ENCODE measurements at regions not wholly inside any gene's neighbourhood (a gene's known extent, or its start where the extent isn't known, plus 50 kb on each side); places are given as distances from the start of the nearest gene placed in this dataset.

DNA sequence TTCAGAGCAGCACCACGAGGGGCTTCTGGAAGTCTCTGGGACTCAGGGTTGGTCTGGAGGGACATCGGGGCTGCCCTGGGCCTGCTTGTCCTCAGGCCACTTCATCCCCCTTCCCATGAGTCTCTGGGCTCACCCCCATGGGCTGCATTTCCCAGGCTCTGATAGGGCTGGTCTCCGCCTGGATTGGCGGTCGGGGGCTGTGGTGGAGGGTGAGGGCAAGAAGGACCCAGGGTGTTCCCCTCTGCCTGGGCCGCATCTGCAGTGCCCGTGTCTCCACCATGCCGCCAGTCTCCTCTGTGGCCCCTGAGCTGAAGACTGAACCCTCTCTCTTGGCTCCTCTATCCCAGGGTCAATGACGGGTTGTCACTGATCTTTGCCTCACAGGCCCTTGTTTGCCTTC is 242.1 kb downstream of the ADGRD1 start:
- H2BK12ac ChIP-seq (ENCODE audit: low read depth, low read length): no peak overlapping the region

More for the DNA sequence above, 242.1 kb downstream of the ADGRD1 start:
- Histone ChIP-seq H3K27me3 (replicated peaks in 1 of 4; ENCODE audit: control insufficient read depth in 3 of 4, extremely low read depth in 1 of 4, insufficient read depth in 3 of 4, low read length in 3 of 4) (no peaks in the 10 kb centered on the region; a peak in 1 of 7 replicates), H3K36me3 (ENCODE audit: control insufficient read depth in 2 of 4, insufficient read depth in 4 of 4, low read length in 3 of 4) (no peaks in the 10 kb centered on the region), H3K9ac (replicated peaks in 1 of 4; ENCODE audit: extremely low read depth in 1 of 4, low read depth in 3 of 4, low read length in 3 of 4) (no peak overlapping the region), H4K8ac (ENCODE audit: extremely low read depth, insufficient read depth, low read length) (no peak overlapping the region), H3K18ac (ENCODE audit: extremely low read depth, low read length) (no peak overlapping the region), H3K79me2 (ENCODE audit: control insufficient read depth in 1 of 2, insufficient read depth in 2 of 2, low read length in 2 of 2) (no peaks in the 10 kb centered on the region), H2BK20ac (ENCODE audit: low read length) (no peak overlapping the region), H3K27ac (ENCODE audit: low read depth, low read length) (no peak overlapping the region), H2AK5ac (ENCODE audit: low read depth, low read length) (no peak overlapping the region), H3K14ac (ENCODE audit: insufficient read length) (no peak overlapping the region), H3K23ac (ENCODE audit: insufficient read length) (no peak overlapping the region), H4K20me1 (replicated peaks in 1 of 2; ENCODE audit: control insufficient read depth in 1 of 2, insufficient read depth in 2 of 2, low read length in 2 of 2) (peaks cover 0 to 5% of the 10 kb centered on the region in 2 experiments), H3K23me2 (ENCODE audit: low read depth, low read length) (peaks cover 8% of the 10 kb centered on the region; the same call in 1 of the 2 replicates), H4K5ac (ENCODE audit: insufficient read length, low read depth, low read length) (no peak overlapping the region), H3K4me1 (replicated peaks in 1 of 4; ENCODE audit: control insufficient read depth in 3 of 4, insufficient read depth in 4 of 4, low read length in 3 of 4) (no peaks in the 10 kb centered on the region), H2BK120ac (replicated peaks; ENCODE audit: low read depth, low read length) (no peak overlapping the region), H2BK5ac (ENCODE audit: low read depth, low read length) (no peak overlapping the region), H3K56ac (replicated peaks; ENCODE audit: insufficient read length, low read depth, low read length) (no peak overlapping the region), H3K4me3 (ENCODE audit: extremely low read depth in 1 of 4, insufficient read depth in 2 of 4, low read depth in 3 of 4, low read length in 4 of 4) (no peak overlapping the region), H2AFZ (ENCODE audit: low read length) (no peak overlapping the region), H3K4me2 (ENCODE audit: insufficient read depth in 1 of 2, low read depth in 2 of 2, low read length in 2 of 2) (no peak overlapping the region), H4K91ac (replicated peaks; ENCODE audit: insufficient read length, low read length) (no peak overlapping the region), H3K79me1 (ENCODE audit: low read depth, low read length) (no peaks in the 10 kb centered on the region), H2BK15ac (ENCODE audit: low read length) (no peak overlapping the region), H3K4ac (replicated peaks; ENCODE audit: insufficient read length, low read depth, low read length) (no peak overlapping the region), H3K9me3 (ENCODE audit: insufficient read depth in 2 of 2, low read depth in 1 of 2, low read length in 1 of 2) (peaks cover 3 to 10% of the 10 kb centered on the region in 2 experiments; a peak in 2 of 4 replicates)
- DNase-seq (ENCODE audit: low read depth in 1 of 2, low spot score in 2 of 2) (no peak), FAIRE-seq (no peak)
- POLR2A ChIA-PET (ENCODE audit: partially characterized antibody): no interaction called here
- CTCF ChIA-PET (ENCODE audit: partially characterized antibody): no interaction called here
- WGBS, 2 experiments (ENCODE audit: extremely low coverage in 1 of 2, insufficient coverage in 1 of 2, insufficient read length in 1 of 2, insufficient replicate concordance in 2 of 2, low coverage in 1 of 2, low lambda C conversion rate in 2 of 2, missing lambda C conversion rate in 1 of 2): 89% methylated on average over 9 of the region's 9 CpGs; no CpG with 5 or more reads in 1 of the 2 experiments
- TF ChIP-seq YY1 (IDR thresholded peaks at IDR 0.05; ENCODE audit: low read depth, low read length): no peak
- TF ChIP-seq SIRT6 (IDR thresholded peaks at IDR 0.05; ENCODE audit: low read length): no peak
- TF ChIP-seq BRCA1 (IDR thresholded peaks at IDR 0.05; ENCODE audit: low read depth, low read length): no peak
- no peak for TF ChIP-seq CTBP2 (IDR thresholded peaks at IDR 0.05; ENCODE audit: borderline replicate concordance, insufficient read depth, insufficient read length, low read length)
- no peak for TF ChIP-seq GTF2F1 (IDR thresholded peaks at IDR 0.05; ENCODE audit: borderline replicate concordance, low read depth, low read length)
- TF ChIP-seq RXRA (IDR thresholded peaks at IDR 0.05; ENCODE audit: insufficient read depth, low read depth, low read length): no peak
- TF ChIP-seq FOSL1 (IDR thresholded peaks at IDR 0.05; ENCODE audit: insufficient read depth, low read depth, low read length): no peak
- no peak for TF ChIP-seq SP2 (IDR thresholded peaks at IDR 0.05; ENCODE audit: low read length)
- no peak for TF ChIP-seq TBP (IDR thresholded peaks at IDR 0.05; ENCODE audit: low read depth, low read length)
- TF ChIP-seq KDM1A (IDR thresholded peaks at IDR 0.05; ENCODE audit: borderline replicate concordance, low read length): no peak
- TF ChIP-seq CEBPB (IDR thresholded peaks at IDR 0.05; ENCODE audit: low read depth, low read length): no peak
- TF ChIP-seq JUND (IDR thresholded peaks at IDR 0.05; ENCODE audit: low read length): no peak

All from H1 (cell line).